ENCODE measurements at regions not wholly inside any gene's neighbourhood (a gene's known extent, or its start where the extent isn't known, plus 50 kb on each side); places are given as distances from the start of the nearest gene placed in this dataset.

- no peaks in the 10 kb centered on the region for H3K36me3 ChIP-seq (ENCODE audit: insufficient read depth, low read length)
- TF ChIP-seq EZH2 (IDR thresholded peaks at IDR 0.05; ENCODE audit: borderline replicate concordance, low read depth, low read length, severe bottlenecking) = no peak
- no peak for TF ChIP-seq CTCF (IDR thresholded peaks at IDR 0.05; ENCODE audit: borderline replicate concordance, extremely low read depth, low read length, poor library complexity, severe bottlenecking)
- H3K4me2 ChIP-seq (ENCODE audit: insufficient read depth, low read length) = no peak overlapping the region
- H3K9me3 ChIP-seq (ENCODE audit: insufficient read depth, low read length, severe bottlenecking) = no peaks in the 10 kb centered on the region
- no peak overlapping the region for H3K9ac ChIP-seq (ENCODE audit: low read depth, low read length)
- H2AFZ ChIP-seq (ENCODE audit: low read depth, low read length) = no peak overlapping the region
- DNase-seq (no peak), ATAC-seq (ENCODE audit: insufficient read depth, low read depth) (no peak)
- H3K79me2 ChIP-seq (ENCODE audit: insufficient read depth, low read length) = no peaks in the 10 kb centered on the region
- no peaks in the 10 kb centered on the region for H3K4me1 ChIP-seq (ENCODE audit: insufficient read depth, low read length)
- H3K27ac ChIP-seq (ENCODE audit: low read length) = no peak overlapping the region
- no peaks in the 10 kb centered on the region for H4K20me1 ChIP-seq (ENCODE audit: insufficient read depth, low read length)
- H3K4me3 ChIP-seq (ENCODE audit: low read depth in 1 of 2, low read length in 2 of 2) = no peak overlapping the region
- peaks cover 11% of the 10 kb centered on the region for H3K27me3 ChIP-seq (ENCODE audit: insufficient read depth, low read length, poor library complexity)
Observed at GRCh38 chr2:6789559-6790138, 76.1 kb downstream of the CMPK2 start.

- Histone ChIP-seq H3K36me3 (ENCODE audit: insufficient read depth, low read length) (no peaks in the 10 kb centered on the region), H3K27me3 (ENCODE audit: insufficient read depth, low read length, poor library complexity) (peaks cover 11% of the 10 kb centered on the region), H3K4me1 (ENCODE audit: insufficient read depth, low read length) (no peaks in the 10 kb centered on the region), H3K4me2 (ENCODE audit: insufficient read depth, low read length) (no peak overlapping the region), H3K27ac (ENCODE audit: low read length) (no peak overlapping the region), H4K20me1 (ENCODE audit: insufficient read depth, low read length) (no peaks in the 10 kb centered on the region), H3K9me3 (ENCODE audit: insufficient read depth, low read length, severe bottlenecking) (no peaks in the 10 kb centered on the region), H3K4me3 (ENCODE audit: low read depth in 1 of 2, low read length in 2 of 2) (no peak overlapping the region), H3K79me2 (ENCODE audit: insufficient read depth, low read length) (no peaks in the 10 kb centered on the region), H2AFZ (ENCODE audit: low read depth, low read length) (no peak overlapping the region), H3K9ac (ENCODE audit: low read depth, low read length) (no peak overlapping the region)
- DNase-seq (no peak), ATAC-seq (ENCODE audit: insufficient read depth, low read depth) (no peak; the same call in 2 of the 3 replicates)
- no peak for TF ChIP-seq EZH2 (IDR thresholded peaks at IDR 0.05; ENCODE audit: borderline replicate concordance, low read depth, low read length, severe bottlenecking)
- peak; percentile 29 for TF ChIP-seq CTCF (IDR thresholded peaks at IDR 0.05; ENCODE audit: borderline replicate concordance, extremely low read depth, low read length, poor library complexity, severe bottlenecking)
Observed at GRCh38 chr2:6791682-6792081, 74.0 kb downstream of the CMPK2 start.

- no peaks in the 10 kb centered on the region for H4K20me1 ChIP-seq (ENCODE audit: insufficient read depth, low read length)
- H3K9ac ChIP-seq (ENCODE audit: low read depth, low read length) = no peak overlapping the region
- TF ChIP-seq CTCF (IDR thresholded peaks at IDR 0.05; ENCODE audit: borderline replicate concordance, extremely low read depth, low read length, poor library complexity, severe bottlenecking) = no peak
- TF ChIP-seq EZH2 (IDR thresholded peaks at IDR 0.05; ENCODE audit: borderline replicate concordance, low read depth, low read length, severe bottlenecking) = no peak
- no peaks in the 10 kb centered on the region for H3K79me2 ChIP-seq (ENCODE audit: insufficient read depth, low read length)
- no peak for ATAC-seq (ENCODE audit: insufficient read depth, low read depth)
- peaks cover 14% of the 10 kb centered on the region for H3K27me3 ChIP-seq (ENCODE audit: insufficient read depth, low read length, poor library complexity)
- H3K36me3 ChIP-seq (ENCODE audit: insufficient read depth, low read length) = no peaks in the 10 kb centered on the region
- no peak overlapping the region for H3K4me3 ChIP-seq (ENCODE audit: low read depth in 1 of 2, low read length in 2 of 2)
- H3K27ac ChIP-seq (ENCODE audit: low read length) = no peak overlapping the region
- no peak overlapping the region for H3K4me2 ChIP-seq (ENCODE audit: insufficient read depth, low read length)
- no peak overlapping the region for H2AFZ ChIP-seq (ENCODE audit: low read depth, low read length)
- no peaks in the 10 kb centered on the region for H3K4me1 ChIP-seq (ENCODE audit: insufficient read depth, low read length)
- no peak for DNase-seq
- H3K9me3 ChIP-seq (ENCODE audit: insufficient read depth, low read length, severe bottlenecking) = no peaks in the 10 kb centered on the region
Observed at GRCh38 chr2:6792883-6793282, 72.8 kb downstream of the CMPK2 start.
